ENCODE measurements at regions not wholly inside any gene's neighbourhood (a gene's known extent, or its start where the extent isn't known, plus 50 kb on each side); places are given as distances from the start of the nearest gene placed in this dataset.
"Not testable (repeated sequence)": the region's sequence is repeated elsewhere in the genome, so short reads cannot be mapped to it uniquely, and the experiment has no call there.

GRCh38 chrX:143336261-143336660 lies 181.0 kb downstream of the SPANXN3 start:
- intact Hi-C loops (cut with micrococcal nuclease; ENCODE audit: unreplicated experiment): no loop called here
- H3K27ac ChIP-seq (ENCODE audit: low read depth, low read length, poor library complexity, severe bottlenecking): no peak overlapping the region
- H3K79me2 ChIP-seq (ENCODE audit: insufficient read depth, low read depth, low read length): no peaks in the 10 kb centered on the region
- H2AFZ ChIP-seq (ENCODE audit: low read length): no peak overlapping the region
- no peaks in the 10 kb centered on the region for H3K9me2 ChIP-seq (ENCODE audit: insufficient read depth, low read length)
- H3K9me3 ChIP-seq (ENCODE audit: low read length): no peaks in the 10 kb centered on the region
- ChIA-PET CTCF (ENCODE audit: unreplicated experiment) (no interaction called here), POLR2A (no interaction called here)
- H3K36me3 ChIP-seq (ENCODE audit: insufficient read depth, low read length): no peaks in the 10 kb centered on the region
- H3K4me2 ChIP-seq (ENCODE audit: low read length): no peak overlapping the region
- TF ChIP-seq EZH2phosphoT487 (IDR thresholded peaks at IDR 0.05; ENCODE audit: borderline replicate concordance, low read depth, low read length): no peak
- TF ChIP-seq, protein P1, sequence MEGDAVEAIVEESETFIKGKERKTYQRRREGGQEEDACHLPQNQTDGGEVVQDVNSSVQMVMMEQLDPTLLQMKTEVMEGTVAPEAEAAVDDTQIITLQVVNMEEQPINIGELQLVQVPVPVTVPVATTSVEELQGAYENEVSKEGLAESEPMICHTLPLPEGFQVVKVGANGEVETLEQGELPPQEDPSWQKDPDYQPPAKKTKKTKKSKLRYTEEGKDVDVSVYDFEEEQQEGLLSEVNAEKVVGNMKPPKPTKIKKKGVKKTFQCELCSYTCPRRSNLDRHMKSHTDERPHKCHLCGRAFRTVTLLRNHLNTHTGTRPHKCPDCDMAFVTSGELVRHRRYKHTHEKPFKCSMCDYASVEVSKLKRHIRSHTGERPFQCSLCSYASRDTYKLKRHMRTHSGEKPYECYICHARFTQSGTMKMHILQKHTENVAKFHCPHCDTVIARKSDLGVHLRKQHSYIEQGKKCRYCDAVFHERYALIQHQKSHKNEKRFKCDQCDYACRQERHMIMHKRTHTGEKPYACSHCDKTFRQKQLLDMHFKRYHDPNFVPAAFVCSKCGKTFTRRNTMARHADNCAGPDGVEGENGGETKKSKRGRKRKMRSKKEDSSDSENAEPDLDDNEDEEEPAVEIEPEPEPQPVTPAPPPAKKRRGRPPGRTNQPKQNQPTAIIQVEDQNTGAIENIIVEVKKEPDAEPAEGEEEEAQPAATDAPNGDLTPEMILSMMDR (conservative IDR thresholded peaks at IDR 0.05; ENCODE audit: low read length): no peak
- no peak overlapping the region for H3K4me3 ChIP-seq (ENCODE audit: low read depth, low read length, poor library complexity, severe bottlenecking)
- no peak for DNase-seq (ENCODE audit: low spot score)
- H3K4me1 ChIP-seq (ENCODE audit: insufficient read depth, low read length, poor library complexity, severe bottlenecking): no peaks in the 10 kb centered on the region
- no TSS peak for BruUV-seq (replicated peaks)
- H4K20me1 ChIP-seq (ENCODE audit: insufficient read depth, low read length): no peaks in the 10 kb centered on the region

- Histone ChIP-seq H3K4me1 (ENCODE audit: insufficient read depth, low read length, poor library complexity, severe bottlenecking) (no peaks in the 10 kb centered on the region), H3K9me3 (ENCODE audit: low read length) (no peaks in the 10 kb centered on the region), H3K27ac (ENCODE audit: low read depth, low read length, poor library complexity, severe bottlenecking) (no peak overlapping the region), H3K4me3 (ENCODE audit: low read depth, low read length, poor library complexity, severe bottlenecking) (no peak overlapping the region), H4K20me1 (ENCODE audit: insufficient read depth, low read length) (no peaks in the 10 kb centered on the region), H3K9me2 (ENCODE audit: insufficient read depth, low read length) (no peaks in the 10 kb centered on the region), H3K4me2 (ENCODE audit: low read length) (no peak overlapping the region), H3K36me3 (ENCODE audit: insufficient read depth, low read length) (no peaks in the 10 kb centered on the region), H2AFZ (ENCODE audit: low read length) (no peak overlapping the region), H3K79me2 (ENCODE audit: insufficient read depth, low read depth, low read length) (no peaks in the 10 kb centered on the region)
- ChIA-PET POLR2A (no interaction called here), CTCF (ENCODE audit: unreplicated experiment) (no interaction called here)
- no peak for DNase-seq (ENCODE audit: low spot score)
- TF ChIP-seq EZH2phosphoT487 (IDR thresholded peaks at IDR 0.05; ENCODE audit: borderline replicate concordance, low read depth, low read length): no peak
- TF ChIP-seq, protein P1 (conservative IDR thresholded peaks at IDR 0.05; ENCODE audit: low read length): no peak
- intact Hi-C loops (cut with micrococcal nuclease; ENCODE audit: unreplicated experiment): no loop called here
- BruUV-seq (replicated peaks): no TSS peak
These were observed 197.7 kb downstream of the SPANXN3 start for GRCh38 chrX:143319526-143319925.

DNA sequence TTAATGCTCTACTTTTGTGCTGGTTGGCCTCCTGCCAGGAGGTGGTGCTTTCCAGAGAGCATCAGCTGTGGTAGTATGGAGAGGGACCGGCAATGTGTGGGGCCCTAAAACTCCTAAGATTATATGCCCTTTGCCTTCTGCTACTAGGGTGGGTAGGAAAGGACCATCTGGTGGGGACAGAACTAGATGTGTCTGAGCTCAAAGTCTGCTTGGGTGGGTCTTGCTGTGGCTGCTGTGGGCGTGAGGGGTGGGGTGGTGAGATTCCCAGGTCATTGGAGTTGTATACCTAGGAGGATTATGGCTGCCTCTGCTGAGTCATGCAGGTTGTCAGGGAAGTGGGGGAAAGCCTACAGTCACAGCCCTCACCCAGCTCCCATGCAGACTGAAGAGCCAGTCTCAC lies 198.4 kb downstream of the SPANXN3 start:
- H3K4me3 ChIP-seq (ENCODE audit: low read depth, low read length, poor library complexity, severe bottlenecking); CTCF ChIA-PET (ENCODE audit: unreplicated experiment); H3K4me1 ChIP-seq (ENCODE audit: insufficient read depth, low read length, poor library complexity, severe bottlenecking); H2AFZ ChIP-seq (ENCODE audit: low read length); H4K20me1 ChIP-seq (ENCODE audit: insufficient read depth, low read length); H3K4me2 ChIP-seq (ENCODE audit: low read length); H3K9me2 ChIP-seq (ENCODE audit: insufficient read depth, low read length); H3K27ac ChIP-seq (ENCODE audit: low read depth, low read length, poor library complexity, severe bottlenecking); intact Hi-C loops (cut with micrococcal nuclease; ENCODE audit: unreplicated experiment); H3K79me2 ChIP-seq (ENCODE audit: insufficient read depth, low read depth, low read length); DNase-seq (ENCODE audit: low spot score); H3K9me3 ChIP-seq (ENCODE audit: low read length); BruUV-seq (replicated peaks); POLR2A ChIA-PET; H3K36me3 ChIP-seq (ENCODE audit: insufficient read depth, low read length): not testable (repeated sequence)

All from OCI-LY7 (cell line).